Neuronal stem cell (in vitro differentiated cells): ENCODE measurements at regions not wholly inside any gene's neighbourhood (a gene's known extent, or its start where the extent isn't known, plus 50 kb on each side); places are given as distances from the start of the nearest gene placed in this dataset.

Source experiments
- DNase-seq: peaks from one replicate; pipeline ENCODE4 v3.0.0-alpha.2; 2013; ENCODE audit warnings: low spot score
- H2AFZ ChIP-seq: one replicate; pipeline ENCODE4 v1.6.1; 2013; ENCODE audit warnings: mild to moderate bottlenecking, low read length, inconsistent platforms
- H2AK5ac ChIP-seq: 2 replicates; pipeline ENCODE4 v1.6.1; 2013; ENCODE audit warnings: low read depth, mild to moderate bottlenecking, inconsistent platforms, low read length, moderate library complexity, mixed read lengths
- H2BK120ac ChIP-seq: 2 replicates; pipeline ENCODE4 v1.6.1; 2013; ENCODE audit warnings: low read depth, mild to moderate bottlenecking, inconsistent platforms, low read length, moderate library complexity, mixed read lengths
- H2BK12ac ChIP-seq: one replicate; pipeline ENCODE4 v1.6.1; 2013; ENCODE audit warnings: low read length, inconsistent platforms
- H2BK15ac ChIP-seq: 2 replicates; pipeline ENCODE4 v1.6.1; 2013; ENCODE audit warnings: mild to moderate bottlenecking, low read length, inconsistent platforms, mixed read lengths
- H2BK5ac ChIP-seq: one replicate; pipeline ENCODE4 v1.6.1; 2013; ENCODE audit warnings: inconsistent platforms, mild to moderate bottlenecking, low read length, moderate library complexity
- H3K14ac ChIP-seq: one replicate; pipeline ENCODE4 v1.6.1; 2013; ENCODE audit warnings: low read length, inconsistent platforms
- H3K18ac ChIP-seq: 2 replicates; pipeline ENCODE4 v1.6.1; 2013; ENCODE audit warnings: low read length, inconsistent platforms
- H3K23ac ChIP-seq: 2 replicates; pipeline ENCODE4 v1.6.1; 2013; ENCODE audit warnings: low read depth, mild to moderate bottlenecking, mixed read lengths, low read length, inconsistent platforms; ENCODE audit not compliant: poor library complexity
- H3K27ac ChIP-seq: replicated peaks from 3 replicates; pipeline ENCODE4 v1.5.1; 2013; ENCODE audit warnings: low read length, inconsistent platforms
- H3K27me3 ChIP-seq, 3 experiments: 2 replicates each; pipeline ENCODE4 v1.6.1; 2013; ENCODE audit warnings: low read length in 3 of 3, mild to moderate bottlenecking in 2 of 3, inconsistent platforms in 1 of 3, low read depth in 1 of 3, mixed read lengths in 1 of 3, moderate library complexity in 1 of 3; ENCODE audit not compliant: control insufficient read depth in 3 of 3, insufficient read depth in 3 of 3
- H3K36me3 ChIP-seq, 2 donors: replicated peaks in 1 of 2; 2 replicates each; pipeline ENCODE4 v1.6.1; 2013; ENCODE audit warnings: low read length in 2 of 2; ENCODE audit not compliant: control insufficient read depth in 2 of 2, insufficient read depth in 2 of 2
- H3K4ac ChIP-seq: 2 replicates; pipeline ENCODE4 v1.6.1; 2013; ENCODE audit warnings: inconsistent platforms, mild to moderate bottlenecking, low read length, moderate library complexity
- H3K4me1 ChIP-seq, 2 donors: 1 replicate in 1 of 2; 2 replicates in 1 of 2; pipeline ENCODE4 v1.6.1; 2013; ENCODE audit warnings: low read length in 2 of 2, low read depth in 1 of 2; ENCODE audit not compliant: control insufficient read depth in 2 of 2, insufficient read depth in 1 of 2
- H3K4me2 ChIP-seq: one replicate; pipeline ENCODE4 v1.6.1; 2013; ENCODE audit warnings: mild to moderate bottlenecking, low read length, inconsistent platforms; ENCODE audit not compliant: insufficient read depth, poor library complexity, severe bottlenecking
- H3K4me3 ChIP-seq, 2 donors: 2 replicates each; pipeline ENCODE4 v1.5.1; 2013; ENCODE audit warnings: low read length in 2 of 2, mild to moderate bottlenecking in 2 of 2, inconsistent platforms in 1 of 2, moderate library complexity in 1 of 2
- H3K79me1 ChIP-seq: one replicate; pipeline ENCODE4 v1.6.1; 2013; ENCODE audit warnings: low read depth, mild to moderate bottlenecking, inconsistent platforms, low read length, moderate library complexity
- H3K9ac ChIP-seq: one replicate; pipeline ENCODE4 v1.6.1; 2013; ENCODE audit warnings: mild to moderate bottlenecking, low read depth, low read length, inconsistent platforms; ENCODE audit not compliant: poor library complexity
- H3K9me3 ChIP-seq, 2 donors: replicated peaks in 1 of 2; 2 replicates each; pipeline versions ENCODE3 to v1.6.1; 2013; ENCODE audit warnings: low read length in 2 of 2, mild to moderate bottlenecking in 2 of 2, inconsistent platforms in 1 of 2, low read depth in 1 of 2, mixed read lengths in 1 of 2, moderate library complexity in 1 of 2; ENCODE audit not compliant: control insufficient read depth in 2 of 2, insufficient read depth in 1 of 2
- H4K8ac ChIP-seq: one replicate; pipeline ENCODE4 v1.6.1; 2013; ENCODE audit warnings: low read depth, mild to moderate bottlenecking, inconsistent platforms, low read length, moderate library complexity
- H4K91ac ChIP-seq: one replicate; pipeline ENCODE4 v1.6.1; 2013; ENCODE audit warnings: low read length, low read depth, mild to moderate bottlenecking, inconsistent platforms; ENCODE audit not compliant: poor library complexity
- WGBS, 2 donors: extraction: QIAGEN DNeasy Blood & Tissue Kit; methylation state at CpG; one replicate each; pipeline ENCODE4 v1.1.7; 2013; ENCODE audit warnings: missing lambda C conversion rate in 2 of 2, mixed read lengths in 1 of 2; ENCODE audit not compliant: insufficient read length in 2 of 2, insufficient replicate concordance in 1 of 2; ENCODE audit errors: extremely low coverage in 2 of 2; 5-methylcytosine and 5-hydroxymethylcytosine counted together

GRCh38 chr14:76961631-76962302, 66.7 kb downstream of the IRF2BPL start:
- DNase-seq: peak; percentile 82
- no peak overlapping the region for H2BK5ac ChIP-seq
- H3K36me3 ChIP-seq: no peaks in the 10 kb centered on the region
- peak overlapping the region; percentile 86 for H3K18ac ChIP-seq
- H3K23ac ChIP-seq: no peak overlapping the region
- H2AFZ ChIP-seq: peak overlapping the region; percentile 85
- no peak overlapping the region for H2AK5ac ChIP-seq
- H2BK15ac ChIP-seq: no peak overlapping the region
- no peak overlapping the region for H2BK120ac ChIP-seq
- H3K14ac ChIP-seq: no peak overlapping the region
- no peak overlapping the region for H3K4ac ChIP-seq
- no peak overlapping the region for H2BK12ac ChIP-seq
- H3K9me3 ChIP-seq: no peaks in the 10 kb centered on the region
- peak overlapping the region; percentile 58 for H3K4me2 ChIP-seq
- H4K8ac ChIP-seq: no peak overlapping the region
- H3K4me1 ChIP-seq: peaks cover 18 to 39% of the 10 kb centered on the region in 2 donors
- H3K27me3 ChIP-seq: peaks cover 0 to 3% (median 0%) of the 10 kb centered on the region in 3 experiments
- WGBS, 2 donors: no CpG with 5 or more reads among the region's 24 CpGs
- H4K91ac ChIP-seq: no peak overlapping the region
- H3K9ac ChIP-seq: no peak overlapping the region
- H3K27ac ChIP-seq: peak overlapping the region; percentile 85
- H3K4me3 ChIP-seq: peak overlapping the region in 1 of 2 donors; percentile 39
- no peaks in the 10 kb centered on the region for H3K79me1 ChIP-seq

- Histone ChIP-seq H3K4me1 (peaks cover 19 to 47% of the 10 kb centered on the region in 2 donors), H2BK5ac (no peak overlapping the region), H3K9ac (no peak overlapping the region), H2BK12ac (no peak overlapping the region), H3K4ac (no peak overlapping the region), H2AFZ (peak overlapping the region; percentile 61), H3K36me3 (no peaks in the 10 kb centered on the region), H3K27me3 (peaks cover 0 to 3% (median 0%) of the 10 kb centered on the region in 3 experiments), H3K9me3 (no peaks in the 10 kb centered on the region), H3K4me3 (no peak overlapping the region), H2BK15ac (peak overlapping the region; percentile 68), H3K18ac (peak overlapping the region; percentile 45), H3K4me2 (no peak overlapping the region), H4K91ac (no peak overlapping the region), H3K23ac (peak overlapping the region; percentile 25), H3K14ac (no peak overlapping the region), H4K8ac (no peak overlapping the region), H2BK120ac (no peak overlapping the region), H3K27ac (no peak overlapping the region), H2AK5ac (peak overlapping the region; percentile 62), H3K79me1 (no peaks in the 10 kb centered on the region)
- WGBS, 2 donors: no CpG with 5 or more reads among the region's 8 CpGs
- no peak for DNase-seq
These were observed 69.4 kb downstream of the IRF2BPL start for GRCh38 chr14:76958980-76959710.

DNA sequence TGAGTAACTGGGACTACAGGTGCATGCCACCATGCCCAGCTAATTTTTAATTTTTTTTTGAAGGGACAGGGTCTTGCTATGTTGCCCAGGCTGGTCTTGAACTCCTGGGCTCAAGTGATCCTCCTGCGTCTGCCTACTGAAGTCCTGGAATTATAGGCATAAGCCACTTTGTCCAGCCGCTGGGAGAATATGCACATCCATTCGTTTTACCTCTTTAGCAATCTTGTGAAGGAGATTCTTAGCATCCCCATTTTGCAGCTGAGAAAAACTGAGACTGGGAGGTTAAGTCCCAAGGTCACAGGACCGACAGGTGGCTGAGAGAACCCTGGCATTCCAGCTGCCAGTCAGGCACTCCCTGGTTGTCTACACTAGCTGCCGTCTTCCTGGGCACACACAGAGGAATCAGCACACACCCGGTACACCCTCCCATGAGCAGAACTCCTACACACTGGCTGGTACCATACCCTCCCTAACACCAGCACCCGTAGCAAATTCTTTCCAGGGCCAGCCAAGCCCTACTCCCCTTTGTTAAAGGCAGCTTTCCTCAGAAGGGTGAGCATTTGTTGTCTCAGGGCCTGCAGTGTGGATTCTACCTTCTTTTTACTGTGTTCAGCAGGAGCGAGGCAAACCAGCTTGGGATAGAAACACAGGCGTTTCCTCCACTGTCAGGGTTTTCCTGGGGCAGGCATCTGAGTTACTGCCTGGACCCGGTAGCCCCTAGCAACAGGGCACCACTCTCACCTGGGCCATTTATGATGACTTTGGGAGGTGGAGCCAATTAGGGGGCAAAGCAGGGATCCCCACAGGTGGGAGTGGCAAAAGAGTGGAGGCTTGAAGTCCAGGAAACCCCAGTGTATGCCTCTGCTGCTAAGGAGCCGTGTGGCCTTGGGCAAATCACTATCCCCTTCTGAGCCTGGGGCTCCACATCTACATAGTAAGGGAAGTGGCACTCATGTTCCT, 70.2 kb downstream of the IRF2BPL start:
- Histone ChIP-seq H3K79me1 (no peaks in the 10 kb centered on the region), H2BK12ac (peak overlapping the region; percentile 26), H2AFZ (no peak overlapping the region), H3K4ac (no peak overlapping the region), H2BK15ac (peak overlapping the region; percentile 68), H3K18ac (peak overlapping the region; percentile 30), H2AK5ac (peak overlapping the region; percentile 60), H3K9ac (no peak overlapping the region), H3K14ac (no peak overlapping the region), H2BK120ac (no peak overlapping the region), H3K9me3 (no peaks in the 10 kb centered on the region), H3K36me3 (no peaks in the 10 kb centered on the region), H3K4me2 (no peak overlapping the region), H3K27me3 (peaks cover 0 to 3% (median 0%) of the 10 kb centered on the region in 3 experiments), H4K8ac (no peak overlapping the region), H4K91ac (no peak overlapping the region), H3K27ac (no peak overlapping the region), H3K23ac (no peak overlapping the region), H2BK5ac (no peak overlapping the region), H3K4me3 (no peak overlapping the region), H3K4me1 (peaks cover 19 to 50% of the 10 kb centered on the region in 2 donors)
- WGBS, 2 donors: no CpG with 5 or more reads among the region's 11 CpGs
- no peak for DNase-seq
